ENCODE measurements at regions not wholly inside any gene's neighbourhood (a gene's known extent, or its start where the extent isn't known, plus 50 kb on each side); places are given as distances from the start of the nearest gene placed in this dataset.

DNA sequence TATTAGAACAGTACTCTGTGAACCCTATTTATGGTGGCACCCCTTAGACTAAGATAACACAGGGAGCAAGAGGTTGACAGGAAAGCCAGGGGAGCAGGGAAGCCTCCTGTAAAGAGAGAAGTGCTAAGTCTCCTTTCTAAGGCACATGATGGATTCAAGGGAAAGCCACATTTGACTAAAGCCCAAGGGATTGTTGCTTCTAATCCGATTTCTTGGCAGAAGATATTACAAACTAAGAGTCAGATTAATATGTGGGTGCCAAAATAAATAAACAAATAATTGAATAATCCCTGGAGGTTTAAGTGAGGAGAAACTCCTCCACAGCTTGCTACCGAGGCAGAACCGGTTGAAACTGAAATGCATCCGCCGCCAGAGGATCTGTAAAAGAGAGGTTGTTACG, 333.2 kb downstream of the SOX11 start:
- Histone ChIP-seq H3K9me3 (ENCODE audit: control insufficient read depth, low read depth, low read length) (no peaks in the 10 kb centered on the region), H3K27me3 (ENCODE audit: insufficient read depth, low read length) (no peaks in the 10 kb centered on the region), H3K4me1 (ENCODE audit: insufficient read depth, low read length) (no peaks in the 10 kb centered on the region), H4K8ac (replicated peaks; ENCODE audit: insufficient read length, low read depth, low read length) (no peak overlapping the region), H2BK5ac (ENCODE audit: insufficient read length, low read length) (no peak overlapping the region), H2AK5ac (ENCODE audit: insufficient read length, low read length) (no peak overlapping the region), H4K91ac (ENCODE audit: insufficient read length, low read depth, low read length) (no peak overlapping the region), H3K56ac (ENCODE audit: insufficient read length, low read depth, low read length) (no peak overlapping the region), H2BK20ac (ENCODE audit: low read depth, low read length, poor library complexity, severe bottlenecking) (no peak overlapping the region), H3K23me2 (ENCODE audit: insufficient read length, low read depth, low read length, poor library complexity, severe bottlenecking) (no peaks in the 10 kb centered on the region), H4K20me1 (ENCODE audit: control insufficient read depth, insufficient read depth, insufficient read length) (no peaks in the 10 kb centered on the region), H3K79me2 (ENCODE audit: insufficient read depth, low read length) (no peaks in the 10 kb centered on the region), H2BK120ac (ENCODE audit: low read depth, low read length, poor library complexity, severe bottlenecking) (no peak overlapping the region), H4K5ac (ENCODE audit: insufficient read length, low read depth, low read length) (no peak overlapping the region), H3K14ac (ENCODE audit: insufficient read depth, low read length) (no peak overlapping the region), H3K9ac (ENCODE audit: extremely low read depth, insufficient read length, low read length) (no peak overlapping the region), H2BK15ac (ENCODE audit: low read depth, low read length) (no peak overlapping the region), H3K4ac (ENCODE audit: low read depth, low read length) (no peak overlapping the region), H3K18ac (ENCODE audit: insufficient read length, low read depth, low read length) (no peak overlapping the region), H3T11ph (ENCODE audit: low read length) (no peak overlapping the region), H2BK12ac (ENCODE audit: insufficient read length, low read depth, low read length) (no peak overlapping the region), H3K27ac (ENCODE audit: insufficient read length, low read depth, low read length) (no peak overlapping the region), H2AFZ (ENCODE audit: low read length) (no peak overlapping the region), H3K79me1 (ENCODE audit: insufficient read depth, low read depth, low read length, poor library complexity, severe bottlenecking) (no peaks in the 10 kb centered on the region), H3K23ac (ENCODE audit: insufficient read length, low read depth, low read length) (no peak overlapping the region), H3K4me2 (ENCODE audit: insufficient read depth, insufficient read length, low read length) (no peak overlapping the region)
- Mint-ChIP-seq H3K4me1 (peaks cover 6 to 9% of the 10 kb centered on the region in 2 experiments; a peak in 3 of 4 replicates), H3K27me3 (ENCODE audit: low read depth) (no peaks in the 10 kb centered on the region; the same call in 1 of the 2 replicates), H3K36me3 (ENCODE audit: insufficient read depth in 1 of 3, low read depth in 3 of 3) (no peaks in the 10 kb centered on the region), H3K27ac (no peak overlapping the region; a peak in 1 of 7 replicates), H3K9me3 (no peaks in the 10 kb centered on the region; a peak in 1 of 5 replicates), H3K4me3 (no peak overlapping the region)
- no CpG with 5 or more reads among the region's 6 CpGs for WGBS (ENCODE audit: extremely low coverage, insufficient read length, low lambda C conversion rate)
- TF ChIP-seq, protein P1, sequence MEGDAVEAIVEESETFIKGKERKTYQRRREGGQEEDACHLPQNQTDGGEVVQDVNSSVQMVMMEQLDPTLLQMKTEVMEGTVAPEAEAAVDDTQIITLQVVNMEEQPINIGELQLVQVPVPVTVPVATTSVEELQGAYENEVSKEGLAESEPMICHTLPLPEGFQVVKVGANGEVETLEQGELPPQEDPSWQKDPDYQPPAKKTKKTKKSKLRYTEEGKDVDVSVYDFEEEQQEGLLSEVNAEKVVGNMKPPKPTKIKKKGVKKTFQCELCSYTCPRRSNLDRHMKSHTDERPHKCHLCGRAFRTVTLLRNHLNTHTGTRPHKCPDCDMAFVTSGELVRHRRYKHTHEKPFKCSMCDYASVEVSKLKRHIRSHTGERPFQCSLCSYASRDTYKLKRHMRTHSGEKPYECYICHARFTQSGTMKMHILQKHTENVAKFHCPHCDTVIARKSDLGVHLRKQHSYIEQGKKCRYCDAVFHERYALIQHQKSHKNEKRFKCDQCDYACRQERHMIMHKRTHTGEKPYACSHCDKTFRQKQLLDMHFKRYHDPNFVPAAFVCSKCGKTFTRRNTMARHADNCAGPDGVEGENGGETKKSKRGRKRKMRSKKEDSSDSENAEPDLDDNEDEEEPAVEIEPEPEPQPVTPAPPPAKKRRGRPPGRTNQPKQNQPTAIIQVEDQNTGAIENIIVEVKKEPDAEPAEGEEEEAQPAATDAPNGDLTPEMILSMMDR (conservative IDR thresholded peaks at IDR 0.05) = no peak
- no peak for DNase-seq

Measured in H9 (cell line).